Activated CD4-positive, alpha-beta T cell treated with anti-CD3 and anti-CD28 coated beads for 36 hours (primary cell): ENCODE measurements at regions not wholly inside any gene's neighbourhood (a gene's known extent, or its start where the extent isn't known, plus 50 kb on each side); places are given as distances from the start of the nearest gene placed in this dataset.

Source experiments
- ATAC-seq: fragments of 200-7000 bp; cut with Tn5 transposase; one replicate; pipeline ENCODE4 v1.10.0; 2021; ENCODE audit warnings: mild to moderate bottlenecking, moderate library complexity
- CTCF ChIA-PET: fragments of 350-600 bp; sonication (Branson Sonifier 250); formaldehyde crosslinking; loops from one replicate; lab custom pipeline; 2021; ENCODE audit warnings: antibody characterized with exemption; lab: Charles Lee
- POLR2A ChIA-PET: fragments of 350-600 bp; sonication (Branson Sonifier 250); formaldehyde crosslinking; loops from one replicate; lab custom pipeline; 2021; ENCODE audit warnings: antibody characterized with exemption, inconsistent platforms; lab: Charles Lee
- DNase-seq: peaks from one replicate; pipeline ENCODE4 v3.0.0-alpha.2; 2020
- H3K27ac Mint-ChIP-seq: one replicate; pipeline ENCODE4 v1.8.0; 2021; ENCODE audit warnings: mixed read lengths
- H3K27me3 Mint-ChIP-seq: one replicate; pipeline ENCODE4 v1.8.0; 2021; ENCODE audit warnings: mixed read lengths
- H3K36me3 Mint-ChIP-seq: one replicate; pipeline ENCODE4 v1.8.0; 2021; ENCODE audit warnings: low read depth, mixed read lengths
- H3K4me1 Mint-ChIP-seq: one replicate; pipeline ENCODE4 v1.8.0; 2021; ENCODE audit warnings: mixed read lengths
- H3K4me3 Mint-ChIP-seq: one replicate; pipeline ENCODE4 v1.8.0; 2021; ENCODE audit warnings: mild to moderate bottlenecking, moderate library complexity, mixed read lengths
- H3K9me3 Mint-ChIP-seq: one replicate; pipeline ENCODE4 v1.8.0; 2021; ENCODE audit warnings: low read depth, mixed read lengths
- intact Hi-C, 2 experiments: fragments of 100-400 bp; cut with DNase I in 1 of 2; cut with micrococcal nuclease in 1 of 2; formaldehyde crosslinking; loops; one replicate each; pipeline versions ENCODE4 v1.14.2 to v1.15.1; 2022 to 2024; cut with DNase I, micrococcal nuclease

DNA sequence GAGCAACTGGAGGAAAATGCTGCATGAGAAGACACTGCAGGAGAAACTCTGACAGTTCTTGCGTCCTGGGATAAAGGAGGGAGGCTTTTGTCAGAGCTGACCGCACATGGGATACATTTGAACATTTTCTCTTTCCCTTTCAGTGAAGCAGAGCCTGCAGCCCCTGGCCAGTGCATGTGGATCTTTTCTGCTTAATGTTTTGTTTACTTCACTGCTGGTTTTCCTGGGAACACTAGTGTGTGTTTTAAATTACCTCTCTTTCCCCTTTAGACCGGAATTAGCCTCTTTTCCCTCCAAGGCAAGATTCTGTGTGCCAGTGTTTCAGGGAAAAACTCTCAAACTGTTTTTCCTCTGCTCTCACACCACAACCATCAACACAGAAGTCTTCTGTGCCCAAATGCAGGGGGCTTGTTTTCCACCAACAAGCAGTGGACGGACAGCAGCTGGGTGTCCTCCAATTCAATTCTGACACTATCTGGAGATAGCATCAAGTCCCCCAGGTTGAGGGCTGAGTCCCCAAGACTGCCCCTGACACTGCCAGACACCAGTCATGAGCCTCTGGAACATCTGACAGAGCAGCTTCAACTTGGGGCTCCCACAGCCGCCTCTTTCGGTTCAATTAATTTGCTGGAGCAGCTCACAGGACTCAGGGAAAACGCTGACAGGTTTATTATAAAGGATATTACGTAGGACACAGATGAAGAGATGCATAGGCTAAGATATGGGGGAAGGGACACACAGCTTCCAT is 136.2 kb downstream of the RHOU start:
- H3K36me3 Mint-ChIP-seq: no peaks in the 10 kb centered on the region
- no peaks in the 10 kb centered on the region for H3K27me3 Mint-ChIP-seq

DNA sequence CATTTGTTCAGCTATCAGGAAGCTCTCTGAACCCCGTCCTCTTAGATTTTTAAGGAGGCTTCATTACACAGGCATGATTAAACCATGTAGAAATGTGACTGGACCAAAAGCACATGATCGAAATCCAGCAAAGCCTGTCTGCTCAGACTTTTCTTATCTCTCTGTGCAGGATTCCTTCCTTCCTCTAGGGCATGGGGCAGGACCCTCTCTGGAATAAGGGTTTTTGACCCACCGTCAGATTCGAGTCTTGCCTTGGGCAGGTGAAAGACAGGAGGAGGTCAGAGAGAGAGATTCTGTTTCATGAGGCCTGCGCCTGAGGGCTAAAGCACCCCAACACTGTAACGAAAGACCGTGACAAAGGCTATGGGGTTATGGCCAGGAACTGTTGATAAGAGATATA is 136.8 kb downstream of the RHOU start:
- no peaks in the 10 kb centered on the region for H3K27me3 Mint-ChIP-seq
- DNase-seq: no peak
- H3K4me1 Mint-ChIP-seq: peaks cover 3% of the 10 kb centered on the region
- no peak overlapping the region for H3K4me3 Mint-ChIP-seq
- POLR2A ChIA-PET: no interaction called here
- no peaks in the 10 kb centered on the region for H3K36me3 Mint-ChIP-seq
- no peaks in the 10 kb centered on the region for H3K9me3 Mint-ChIP-seq
- no peak for ATAC-seq
- no peak overlapping the region for H3K27ac Mint-ChIP-seq
- intact Hi-C loops: no loop called here
- CTCF ChIA-PET: no interaction called here

More for the DNA sequence above, 136.2 kb downstream of the RHOU start:
- ATAC-seq: no peak
- peaks cover 3% of the 10 kb centered on the region for H3K4me1 Mint-ChIP-seq
- H3K27ac Mint-ChIP-seq: no peak overlapping the region
- no peak overlapping the region for H3K4me3 Mint-ChIP-seq
- CTCF ChIA-PET: interaction anchor here (0.6 kb wide), 1 partner anchor 1137 kb away, joined by 3 read pairs; no protein-coding TSS in a partner anchor
- intact Hi-C loops: no loop called here
- no peak for DNase-seq
- no peaks in the 10 kb centered on the region for H3K9me3 Mint-ChIP-seq
- POLR2A ChIA-PET: no interaction called here

DNA sequence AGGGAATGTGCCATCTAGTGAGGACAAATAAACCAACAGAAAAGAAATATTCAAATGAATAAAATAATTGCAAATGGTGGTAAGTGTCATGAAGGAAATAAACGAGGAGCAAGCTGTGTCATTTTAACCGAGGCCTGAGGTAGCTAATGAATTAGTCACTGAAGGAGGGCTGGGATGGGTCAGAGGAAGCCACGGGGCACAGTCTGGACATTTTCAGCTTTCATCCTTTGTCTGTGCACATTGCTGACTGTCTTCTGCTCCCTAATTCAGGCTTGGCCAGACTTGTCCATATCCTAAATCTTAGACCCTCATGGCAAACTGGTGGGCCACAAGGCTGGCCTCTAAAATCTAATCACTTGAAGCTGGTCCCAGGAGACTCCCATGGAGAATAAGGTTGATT is 138.4 kb downstream of the RHOU start:
- Mint-ChIP-seq H3K9me3 (no peaks in the 10 kb centered on the region), H3K4me1 (no peaks in the 10 kb centered on the region), H3K27me3 (no peaks in the 10 kb centered on the region), H3K36me3 (no peaks in the 10 kb centered on the region), H3K4me3 (no peak overlapping the region), H3K27ac (no peak overlapping the region)
- no peak for ATAC-seq
- ChIA-PET POLR2A (no interaction called here), CTCF (interaction anchor here (0.8 kb wide), 2 partner anchors 15 to 47 kb away, joined by 3 read pairs; no protein-coding TSS in a partner anchor)
- intact Hi-C loops: no loop called here
- DNase-seq: no peak

DNA sequence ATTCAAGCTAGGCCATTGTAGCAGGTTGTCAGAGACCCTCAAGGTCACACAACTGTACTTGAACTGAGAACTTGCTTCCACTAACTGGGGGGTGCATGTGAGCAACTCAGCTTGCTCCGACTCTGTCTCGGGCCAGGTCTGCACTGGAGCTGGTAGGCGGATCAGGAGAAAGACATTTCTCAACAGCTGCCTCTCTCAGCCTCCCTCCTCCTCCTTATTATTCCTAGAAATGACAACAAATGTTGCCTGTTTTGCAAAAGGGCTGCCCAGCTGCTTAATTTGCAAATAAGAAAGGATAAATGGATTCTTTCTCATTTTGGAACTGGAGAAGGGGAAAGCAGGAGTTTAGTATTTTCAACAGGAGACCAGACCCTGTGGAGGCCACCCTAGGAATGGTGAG is 140.5 kb downstream of the RHOU start:
- H3K36me3 Mint-ChIP-seq: no peaks in the 10 kb centered on the region
- no peaks in the 10 kb centered on the region for H3K27me3 Mint-ChIP-seq
- no peak overlapping the region for H3K4me3 Mint-ChIP-seq
- H3K9me3 Mint-ChIP-seq: no peaks in the 10 kb centered on the region
- DNase-seq (no peak), ATAC-seq (no peak)
- intact Hi-C loops: no loop called here
- ChIA-PET POLR2A (no interaction called here), CTCF (no interaction called here)
- H3K27ac Mint-ChIP-seq: no peak overlapping the region
- H3K4me1 Mint-ChIP-seq: no peaks in the 10 kb centered on the region

DNA sequence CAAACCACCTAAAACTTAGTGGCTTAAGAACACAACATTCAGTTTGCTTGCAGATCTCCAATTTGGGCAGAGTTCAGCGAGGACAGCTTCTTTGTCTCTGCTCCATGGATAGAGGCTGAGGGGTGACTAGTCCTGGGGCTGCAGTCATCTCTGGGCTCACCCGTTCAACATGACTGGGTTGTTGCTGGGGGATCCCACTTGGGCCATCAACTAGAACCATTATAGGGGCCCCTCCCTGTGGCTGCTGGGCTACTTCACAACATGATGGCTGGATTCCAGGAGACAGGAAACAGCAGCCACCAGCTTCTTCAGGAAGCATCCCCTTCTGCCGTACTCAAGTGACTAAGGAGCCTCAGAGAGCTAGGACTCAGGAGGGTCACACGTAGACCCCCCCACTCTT is 140.9 kb downstream of the RHOU start:
- no peak for ATAC-seq
- Mint-ChIP-seq H3K4me3 (no peak overlapping the region), H3K9me3 (no peaks in the 10 kb centered on the region), H3K36me3 (no peaks in the 10 kb centered on the region), H3K27me3 (no peaks in the 10 kb centered on the region), H3K27ac (no peak overlapping the region), H3K4me1 (no peaks in the 10 kb centered on the region)
- no peak for DNase-seq
- CTCF ChIA-PET: no interaction called here
- intact Hi-C loops: no loop called here
- POLR2A ChIA-PET: no interaction called here

DNA sequence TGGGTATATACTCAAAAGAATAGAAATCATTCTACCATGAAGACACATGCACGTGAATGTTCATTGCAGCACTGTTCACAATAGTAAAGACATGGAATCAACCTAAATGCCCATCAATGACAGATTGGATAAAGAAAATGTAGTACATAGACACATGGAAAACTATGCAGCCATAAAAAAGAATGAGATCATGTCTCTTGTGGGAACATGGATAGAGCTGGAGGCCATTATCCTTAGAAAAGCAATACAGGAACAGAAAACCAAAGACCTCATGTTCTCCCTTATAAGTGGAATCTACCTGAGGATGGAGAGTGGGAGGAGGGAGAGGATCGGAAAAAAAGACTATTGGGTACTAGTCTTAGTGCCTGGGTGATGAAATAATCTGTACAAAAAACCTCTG is 143.9 kb downstream of the RHOU start:
- H3K27ac Mint-ChIP-seq: no peak overlapping the region
- no peak for ATAC-seq
- H3K4me3 Mint-ChIP-seq: no peak overlapping the region
- H3K9me3 Mint-ChIP-seq: peaks cover 3% of the 10 kb centered on the region
- H3K36me3 Mint-ChIP-seq: no peaks in the 10 kb centered on the region
- CTCF ChIA-PET: no interaction called here
- H3K4me1 Mint-ChIP-seq: no peaks in the 10 kb centered on the region
- POLR2A ChIA-PET: no interaction called here
- no peak for DNase-seq
- intact Hi-C loops: no loop called here
- H3K27me3 Mint-ChIP-seq: no peaks in the 10 kb centered on the region

DNA sequence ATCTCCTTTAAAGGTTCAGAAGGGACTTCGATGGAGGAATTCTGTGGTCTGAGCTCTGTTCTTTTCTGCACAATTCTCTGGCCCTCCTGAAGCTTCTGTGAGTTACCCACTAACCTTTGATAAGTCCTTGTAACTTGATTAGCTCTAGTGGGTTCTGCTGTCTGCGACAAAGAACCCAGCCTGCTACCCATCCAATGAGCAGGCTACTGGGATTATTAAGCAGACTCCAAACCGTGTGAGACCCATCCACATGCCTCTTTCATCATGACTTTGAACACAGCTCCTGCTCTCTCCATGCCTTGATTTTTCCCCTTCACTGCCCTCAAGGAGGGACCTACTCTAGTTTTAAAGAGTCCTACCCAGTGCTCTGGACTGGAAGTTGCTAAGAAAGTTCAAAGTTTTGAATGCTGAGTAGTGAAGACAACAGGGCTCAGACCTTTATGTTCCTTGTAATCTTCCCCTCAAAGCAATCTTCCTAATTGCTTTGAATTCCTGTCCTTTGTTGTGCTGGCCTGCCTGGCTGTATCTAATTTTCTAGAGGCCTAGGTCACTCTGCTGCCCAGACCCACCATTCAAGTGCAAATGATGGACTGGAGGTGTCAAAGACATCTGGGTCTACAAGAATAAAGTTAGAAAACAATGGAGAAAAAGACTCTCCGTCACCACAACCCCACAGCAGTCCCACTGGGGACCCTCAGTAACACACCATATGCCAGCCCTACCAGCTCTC is 146.9 kb downstream of the RHOU start:
- no peak for DNase-seq
- Mint-ChIP-seq H3K4me1 (no peaks in the 10 kb centered on the region), H3K27me3 (no peaks in the 10 kb centered on the region), H3K36me3 (no peaks in the 10 kb centered on the region), H3K27ac (no peak overlapping the region), H3K9me3 (peaks cover 5% of the 10 kb centered on the region), H3K4me3 (no peak overlapping the region)
- ChIA-PET CTCF (interaction anchor here (0.8 kb wide), 1 partner anchor 9 kb away, joined by 3 read pairs; no protein-coding TSS in a partner anchor), POLR2A (no interaction called here)
- ATAC-seq: no peak
- intact Hi-C loops: no loop called here

DNA sequence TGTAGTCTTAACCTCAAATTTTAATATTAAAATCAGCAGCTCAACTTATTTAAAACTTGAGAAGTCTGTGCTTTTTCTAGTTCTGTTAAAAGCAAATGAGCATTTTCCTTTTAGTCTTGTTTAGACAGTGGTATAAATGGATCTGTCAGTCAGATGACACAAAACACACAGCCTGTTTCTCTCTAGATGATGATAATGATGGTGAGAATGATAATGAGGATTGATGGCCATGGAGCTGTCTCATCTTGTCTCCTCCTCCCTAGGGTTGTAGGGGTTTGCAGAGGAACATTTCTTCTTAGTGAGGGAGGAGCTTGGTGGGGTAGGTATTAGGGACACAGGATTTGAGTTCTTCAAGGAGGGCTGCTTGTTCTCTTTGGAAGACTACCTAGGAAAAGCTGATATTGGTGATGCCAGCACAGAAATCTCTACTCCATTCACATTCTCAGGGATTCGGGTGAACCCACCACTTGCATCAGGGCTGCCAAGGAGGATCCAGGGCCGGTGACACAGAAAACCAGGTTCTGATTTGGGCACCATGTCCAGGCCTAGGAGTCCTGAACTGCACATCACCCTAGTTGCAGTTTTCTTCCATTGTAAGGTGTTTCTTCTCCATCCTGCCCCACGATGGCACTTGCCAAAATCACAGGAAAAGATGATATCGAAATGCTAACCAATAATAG is 147.6 kb downstream of the RHOU start:
- Mint-ChIP-seq H3K9me3 (peaks cover 5% of the 10 kb centered on the region), H3K36me3 (no peaks in the 10 kb centered on the region), H3K27me3 (no peaks in the 10 kb centered on the region), H3K4me1 (no peaks in the 10 kb centered on the region), H3K27ac (no peak overlapping the region), H3K4me3 (no peak overlapping the region)
- no peak for DNase-seq
- intact Hi-C loops: no loop called here
- CTCF ChIA-PET: interaction anchor here (0.6 kb wide), 1 partner anchor 247 kb away, joined by 3 read pairs; no protein-coding TSS in a partner anchor
- no peak for ATAC-seq
- POLR2A ChIA-PET: no interaction called here

DNA sequence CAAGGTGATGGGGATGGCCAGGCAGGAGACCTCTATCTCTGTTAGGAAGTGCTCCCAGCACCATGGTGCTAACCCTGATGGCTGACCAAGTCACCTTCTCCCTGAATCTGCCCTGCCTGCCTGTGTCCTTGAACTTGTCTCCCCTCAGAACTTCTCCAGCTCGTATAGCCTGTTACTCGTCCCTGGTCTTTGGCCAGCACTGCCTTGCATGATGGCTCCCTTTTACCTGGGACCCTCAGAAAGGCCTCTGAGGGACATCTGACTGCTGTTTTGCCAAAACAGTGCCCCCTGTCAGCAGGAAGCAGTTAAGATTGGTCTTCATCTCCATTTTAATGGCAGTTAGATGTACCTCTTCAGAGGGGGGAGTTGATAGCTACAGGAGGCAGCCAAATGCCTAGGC is 148.3 kb downstream of the RHOU start:
- Mint-ChIP-seq H3K4me1 (no peaks in the 10 kb centered on the region), H3K4me3 (no peak overlapping the region), H3K36me3 (no peaks in the 10 kb centered on the region), H3K27me3 (no peaks in the 10 kb centered on the region), H3K9me3 (peaks cover 5% of the 10 kb centered on the region), H3K27ac (no peak overlapping the region)
- DNase-seq: no peak
- intact Hi-C loops: no loop called here
- ChIA-PET CTCF (no interaction called here), POLR2A (no interaction called here)
- no peak for ATAC-seq

DNA sequence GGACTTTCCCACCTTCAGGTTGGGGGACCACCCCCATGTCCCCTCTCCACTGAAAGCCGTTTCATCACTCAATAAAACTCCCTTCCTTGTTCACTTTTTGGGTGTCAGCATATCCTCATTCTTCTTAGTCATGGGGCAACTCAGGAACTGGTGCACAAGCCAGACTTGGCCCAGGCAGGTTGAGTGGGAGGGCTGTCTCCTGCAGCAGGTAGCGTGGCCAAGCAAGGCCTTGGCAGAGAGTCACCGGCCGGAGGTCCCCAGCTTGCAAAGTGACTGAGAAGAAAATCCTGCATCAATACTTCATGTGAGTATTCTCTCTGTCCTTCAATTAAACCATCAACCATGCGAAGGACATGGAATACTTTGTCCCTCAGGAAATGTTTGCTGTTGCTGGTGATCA is 148.9 kb downstream of the RHOU start:
- DNase-seq (no peak), ATAC-seq (no peak)
- CTCF ChIA-PET: no interaction called here
- Mint-ChIP-seq H3K36me3 (no peaks in the 10 kb centered on the region), H3K4me1 (peaks cover 1% of the 10 kb centered on the region), H3K27ac (no peak overlapping the region), H3K27me3 (no peaks in the 10 kb centered on the region), H3K9me3 (peaks cover 5% of the 10 kb centered on the region), H3K4me3 (no peak overlapping the region)
- POLR2A ChIA-PET: no interaction called here
- intact Hi-C loops: no loop called here

DNA sequence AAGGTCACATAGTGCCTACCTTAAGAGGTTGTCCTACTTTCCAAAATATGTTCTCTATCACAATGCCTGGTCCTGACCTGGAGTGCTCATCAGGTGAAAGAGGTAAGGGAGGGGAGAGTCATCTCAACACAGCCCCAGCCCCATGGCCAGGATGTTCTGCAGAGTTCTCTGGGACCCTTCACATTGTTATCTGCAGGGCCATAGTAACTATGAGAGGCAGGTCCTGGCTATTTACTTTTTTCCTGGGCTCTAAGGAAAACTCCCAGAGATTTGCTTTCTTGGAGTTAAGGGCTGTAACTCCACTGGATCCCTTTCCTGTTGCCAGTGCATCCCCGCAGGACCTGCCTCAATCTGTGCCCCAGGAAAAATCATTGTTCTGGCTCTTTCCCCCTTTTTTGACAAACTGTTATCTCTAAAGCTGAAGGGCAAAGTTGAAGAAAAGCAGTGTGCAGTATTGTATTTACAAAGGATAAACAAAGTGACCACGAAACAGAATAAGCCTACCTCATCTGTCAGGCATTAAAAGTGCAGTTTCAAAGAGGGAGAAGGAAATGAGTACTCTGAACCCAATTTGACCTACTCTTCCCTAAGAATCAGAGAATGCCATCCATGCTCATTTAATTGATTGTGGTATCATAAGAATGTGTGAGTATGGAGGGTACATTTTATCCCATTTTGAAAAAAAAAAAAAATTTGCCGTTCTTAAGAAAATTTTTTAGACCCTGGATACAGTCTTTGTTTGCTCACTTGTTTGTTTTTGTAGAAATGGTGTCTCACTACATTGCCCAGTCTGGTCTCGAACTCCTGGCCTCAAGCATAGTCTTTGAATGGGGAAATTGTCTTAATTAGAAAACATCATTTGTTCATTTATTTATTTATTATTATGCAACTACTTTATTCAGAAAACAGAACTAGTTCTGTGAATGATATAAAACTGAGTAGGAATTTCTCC is 149.6 kb downstream of the RHOU start:
- ChIA-PET POLR2A (no interaction called here), CTCF (no interaction called here)
- peaks cover 5% of the 10 kb centered on the region for H3K9me3 Mint-ChIP-seq
- H3K4me1 Mint-ChIP-seq: peaks cover 7% of the 10 kb centered on the region
- H3K27me3 Mint-ChIP-seq: no peaks in the 10 kb centered on the region
- H3K4me3 Mint-ChIP-seq: no peak overlapping the region
- DNase-seq (no peak), ATAC-seq (no peak)
- intact Hi-C loops: no loop called here
- H3K36me3 Mint-ChIP-seq: no peaks in the 10 kb centered on the region
- H3K27ac Mint-ChIP-seq: no peak overlapping the region
